PC-9 (cell line): ENCODE measurements at regions not wholly inside any gene's neighbourhood (a gene's known extent, or its start where the extent isn't known, plus 50 kb on each side); places are given as distances from the start of the nearest gene placed in this dataset.

Experiments
- EZH2 ChIP-seq: fragments of 200-600 bp; sonication (generic); IDR thresholded peaks from 2 replicates; pipeline ENCODE4 v1.8.0; 2017; ENCODE audit warnings: antibody characterized with exemption, low read depth
- TF ChIP-seq, protein P1 (sequence below): fragments of 200-600 bp; sonication (generic); conservative IDR thresholded peaks from 2 replicates; pipeline ENCODE4 v1.6.1; 2017; ENCODE audit warnings: mixed run types, antibody characterized with exemption, mild to moderate bottlenecking, moderate library complexity

DNA sequence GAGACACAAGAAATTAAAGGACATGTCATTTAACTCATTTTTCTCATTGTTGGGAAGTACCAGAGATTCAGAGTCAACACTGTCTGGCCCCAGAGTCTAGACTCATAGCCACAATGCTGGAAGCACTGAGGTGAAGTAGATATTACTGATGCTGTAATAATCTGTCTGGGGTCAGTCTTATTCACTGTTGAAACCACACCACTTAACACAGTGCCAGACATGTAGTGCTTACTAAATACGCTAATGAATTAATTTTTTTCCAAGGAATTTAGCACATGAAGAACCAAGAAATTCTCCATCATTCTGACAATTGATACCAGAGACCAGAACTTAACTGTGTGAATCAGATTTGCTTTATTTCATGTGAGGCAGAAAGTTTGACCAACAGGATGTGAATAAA, 150.8 kb upstream of the STAC start:
- TF ChIP-seq, protein P1, sequence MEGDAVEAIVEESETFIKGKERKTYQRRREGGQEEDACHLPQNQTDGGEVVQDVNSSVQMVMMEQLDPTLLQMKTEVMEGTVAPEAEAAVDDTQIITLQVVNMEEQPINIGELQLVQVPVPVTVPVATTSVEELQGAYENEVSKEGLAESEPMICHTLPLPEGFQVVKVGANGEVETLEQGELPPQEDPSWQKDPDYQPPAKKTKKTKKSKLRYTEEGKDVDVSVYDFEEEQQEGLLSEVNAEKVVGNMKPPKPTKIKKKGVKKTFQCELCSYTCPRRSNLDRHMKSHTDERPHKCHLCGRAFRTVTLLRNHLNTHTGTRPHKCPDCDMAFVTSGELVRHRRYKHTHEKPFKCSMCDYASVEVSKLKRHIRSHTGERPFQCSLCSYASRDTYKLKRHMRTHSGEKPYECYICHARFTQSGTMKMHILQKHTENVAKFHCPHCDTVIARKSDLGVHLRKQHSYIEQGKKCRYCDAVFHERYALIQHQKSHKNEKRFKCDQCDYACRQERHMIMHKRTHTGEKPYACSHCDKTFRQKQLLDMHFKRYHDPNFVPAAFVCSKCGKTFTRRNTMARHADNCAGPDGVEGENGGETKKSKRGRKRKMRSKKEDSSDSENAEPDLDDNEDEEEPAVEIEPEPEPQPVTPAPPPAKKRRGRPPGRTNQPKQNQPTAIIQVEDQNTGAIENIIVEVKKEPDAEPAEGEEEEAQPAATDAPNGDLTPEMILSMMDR: no peak
- TF ChIP-seq EZH2: no peak
